Mesothelial cell of epicardium (in vitro differentiated cells): ENCODE measurements at regions not wholly inside any gene's neighbourhood (a gene's known extent, or its start where the extent isn't known, plus 50 kb on each side); places are given as distances from the start of the nearest gene placed in this dataset.

Source experiments
- DNase-seq, 2 experiments: peaks; one replicate each; pipeline ENCODE4 v3.0.0; 2021; ENCODE audit warnings: low spot score in 2 of 2; ENCODE audit not compliant: unreplicated experiment in 2 of 2
- H3K27ac Mint-ChIP-seq: 2 replicates; pipeline ENCODE4 v1.8.0; 2021; ENCODE audit warnings: mixed read lengths
- H3K27me3 Mint-ChIP-seq: 2 replicates; pipeline ENCODE4 v1.8.0; 2021; ENCODE audit warnings: low read depth, mixed read lengths
- H3K36me3 Mint-ChIP-seq: 2 replicates; pipeline ENCODE4 v1.8.0; 2021; ENCODE audit warnings: mixed read lengths
- H3K4me1 Mint-ChIP-seq: 2 replicates; pipeline ENCODE4 v1.8.0; 2021; ENCODE audit warnings: mixed read lengths
- H3K4me3 Mint-ChIP-seq: 2 replicates; pipeline ENCODE4 v1.8.0; 2021; ENCODE audit warnings: mild to moderate bottlenecking, moderate library complexity, mixed read lengths
- H3K9me3 Mint-ChIP-seq: 2 replicates; pipeline ENCODE4 v1.8.0; 2021; ENCODE audit warnings: mixed read lengths
- CTCF ChIP-seq: fragments of 200-600 bp; sonication (generic); IDR thresholded peaks from one replicate; pipeline ENCODE4 v1.5.0; 2021; ENCODE audit warnings: antibody characterized with exemption; ENCODE audit not compliant: unreplicated experiment

GRCh38 chr2:8511868-8512612, 169.8 kb upstream of the ID2 start:
- no peak for TF ChIP-seq CTCF
- Mint-ChIP-seq H3K36me3 (peaks cover 6% of the 10 kb centered on the region), H3K4me1 (no peaks in the 10 kb centered on the region), H3K27me3 (no peaks in the 10 kb centered on the region), H3K4me3 (no peak overlapping the region), H3K9me3 (peaks cover 20% of the 10 kb centered on the region), H3K27ac (no peak overlapping the region)
- DNase-seq = no peak

GRCh38 chr2:8513601-8514273, 168.1 kb upstream of the ID2 start:
- Mint-ChIP-seq H3K4me1 (no peaks in the 10 kb centered on the region), H3K4me3 (no peak overlapping the region), H3K27ac (no peak overlapping the region), H3K36me3 (peaks cover 6% of the 10 kb centered on the region), H3K27me3 (no peaks in the 10 kb centered on the region), H3K9me3 (peaks cover 15% of the 10 kb centered on the region)
- no peak for TF ChIP-seq CTCF
- no peak for DNase-seq

- Mint-ChIP-seq H3K4me1 (no peaks in the 10 kb centered on the region), H3K27me3 (no peaks in the 10 kb centered on the region), H3K36me3 (peaks cover 3% of the 10 kb centered on the region), H3K9me3 (peaks cover 12% of the 10 kb centered on the region), H3K4me3 (no peak overlapping the region), H3K27ac (no peak overlapping the region)
- no peak for DNase-seq
- no peak for TF ChIP-seq CTCF
These were observed 167.6 kb upstream of the ID2 start for GRCh38 chr2:8514274-8514662.

GRCh38 chr2:8514796-8515758, 166.8 kb upstream of the ID2 start:
- no peak for DNase-seq
- Mint-ChIP-seq H3K27me3 (no peaks in the 10 kb centered on the region), H3K4me1 (no peaks in the 10 kb centered on the region), H3K36me3 (no peaks in the 10 kb centered on the region), H3K27ac (no peak overlapping the region), H3K9me3 (peaks cover 3% of the 10 kb centered on the region), H3K4me3 (no peak overlapping the region)
- TF ChIP-seq CTCF = no peak

GRCh38 chr2:8515864-8516533, 165.9 kb upstream of the ID2 start:
- no peak for DNase-seq
- Mint-ChIP-seq H3K27me3 (no peaks in the 10 kb centered on the region), H3K27ac (no peak overlapping the region), H3K4me3 (no peak overlapping the region), H3K4me1 (no peaks in the 10 kb centered on the region), H3K36me3 (no peaks in the 10 kb centered on the region), H3K9me3 (no peaks in the 10 kb centered on the region)
- TF ChIP-seq CTCF = no peak
